ENCODE measurements at regions not wholly inside any gene's neighbourhood (a gene's known extent, or its start where the extent isn't known, plus 50 kb on each side); places are given as distances from the start of the nearest gene placed in this dataset.
"Not testable (repeated sequence)": the region's sequence is repeated elsewhere in the genome, so short reads cannot be mapped to it uniquely, and the experiment has no call there.

- not testable (repeated sequence) for TF ChIP-seq POLR2A (IDR thresholded peaks at IDR 0.05; ENCODE audit: low read length); GATA1 (IDR thresholded peaks at IDR 0.05; ENCODE audit: low read depth, low read length)
Measured at GRCh38 chr3:125697126-125697525, 101.8 kb upstream of the OSBPL11 start.
